Smooth muscle cell (in vitro differentiated cells): ENCODE measurements at regions not wholly inside any gene's neighbourhood (a gene's known extent, or its start where the extent isn't known, plus 50 kb on each side); places are given as distances from the start of the nearest gene placed in this dataset.

ENCODE experiments used
- DNase-seq: peaks from one replicate; lab custom pipeline; 2025; ENCODE audit not compliant: unreplicated experiment; lab: John Stamatoyannopoulos, UW
- H2AFZ ChIP-seq: fragments of 200-600 bp; sonication (generic); 2 replicates; pipeline ENCODE4 v1.6.0; 2016; ENCODE audit warnings: antibody characterized with exemption, low read depth, mild to moderate bottlenecking
- H3F3A ChIP-seq: fragments of 200-600 bp; sonication (generic); 2 replicates; pipeline ENCODE4 v1.6.0; 2017; ENCODE audit warnings: antibody characterized with exemption, low read depth
- H3K27ac ChIP-seq: fragments of 200-600 bp; sonication (generic); 2 replicates; pipeline ENCODE4 v1.5.1; 2016; ENCODE audit warnings: low read depth, mild to moderate bottlenecking
- H3K27me3 ChIP-seq: fragments of 200-600 bp; sonication (generic); 2 replicates; pipeline ENCODE4 v1.6.1; 2016; ENCODE audit warnings: low read depth, mild to moderate bottlenecking
- H3K36me3 ChIP-seq: fragments of 200-600 bp; sonication (generic); 2 replicates; pipeline ENCODE4 v1.5.1; 2016; ENCODE audit warnings: low read depth
- H3K4me1 ChIP-seq: fragments of 200-600 bp; sonication (generic); 2 replicates; pipeline ENCODE4 v1.5.1; 2016; ENCODE audit warnings: low read depth
- H3K4me2 ChIP-seq: fragments of 200-600 bp; sonication (generic); 2 replicates; pipeline ENCODE4 v1.6.0; 2016; ENCODE audit warnings: mild to moderate bottlenecking
- H3K4me3 ChIP-seq: fragments of 200-600 bp; sonication (generic); 2 replicates; pipeline ENCODE4 v1.5.1; 2016; ENCODE audit warnings: mild to moderate bottlenecking
- H3K79me2 ChIP-seq: fragments of 200-600 bp; sonication (generic); 2 replicates; pipeline ENCODE4 v1.6.0; 2016; ENCODE audit warnings: low read depth, mild to moderate bottlenecking
- H3K9ac ChIP-seq: fragments of 200-600 bp; sonication (generic); 2 replicates; pipeline ENCODE4 v1.6.0; 2016; ENCODE audit warnings: low read depth
- H3K9me3 ChIP-seq: fragments of 200-600 bp; sonication (generic); replicated peaks from 2 replicates; pipeline ENCODE4 v1.5.1; 2016; ENCODE audit warnings: low read depth
- H4K20me1 ChIP-seq: fragments of 200-600 bp; sonication (generic); 2 replicates; pipeline ENCODE4 v1.6.0; 2016; ENCODE audit warnings: low read depth
- CTCF ChIP-seq: fragments of 200-600 bp; sonication (generic); IDR thresholded peaks from 2 replicates; pipeline ENCODE4 v1.5.1; 2017; ENCODE audit warnings: borderline replicate concordance, mild to moderate bottlenecking, antibody characterized with exemption; ENCODE audit not compliant: insufficient read depth, poor library complexity, severe bottlenecking
- WGBS: methylation state at CpG from one replicate; pipeline ENCODE4 v1.1.7; 2016; ENCODE audit warnings: low lambda C conversion rate; 5-methylcytosine and 5-hydroxymethylcytosine counted together

DNA sequence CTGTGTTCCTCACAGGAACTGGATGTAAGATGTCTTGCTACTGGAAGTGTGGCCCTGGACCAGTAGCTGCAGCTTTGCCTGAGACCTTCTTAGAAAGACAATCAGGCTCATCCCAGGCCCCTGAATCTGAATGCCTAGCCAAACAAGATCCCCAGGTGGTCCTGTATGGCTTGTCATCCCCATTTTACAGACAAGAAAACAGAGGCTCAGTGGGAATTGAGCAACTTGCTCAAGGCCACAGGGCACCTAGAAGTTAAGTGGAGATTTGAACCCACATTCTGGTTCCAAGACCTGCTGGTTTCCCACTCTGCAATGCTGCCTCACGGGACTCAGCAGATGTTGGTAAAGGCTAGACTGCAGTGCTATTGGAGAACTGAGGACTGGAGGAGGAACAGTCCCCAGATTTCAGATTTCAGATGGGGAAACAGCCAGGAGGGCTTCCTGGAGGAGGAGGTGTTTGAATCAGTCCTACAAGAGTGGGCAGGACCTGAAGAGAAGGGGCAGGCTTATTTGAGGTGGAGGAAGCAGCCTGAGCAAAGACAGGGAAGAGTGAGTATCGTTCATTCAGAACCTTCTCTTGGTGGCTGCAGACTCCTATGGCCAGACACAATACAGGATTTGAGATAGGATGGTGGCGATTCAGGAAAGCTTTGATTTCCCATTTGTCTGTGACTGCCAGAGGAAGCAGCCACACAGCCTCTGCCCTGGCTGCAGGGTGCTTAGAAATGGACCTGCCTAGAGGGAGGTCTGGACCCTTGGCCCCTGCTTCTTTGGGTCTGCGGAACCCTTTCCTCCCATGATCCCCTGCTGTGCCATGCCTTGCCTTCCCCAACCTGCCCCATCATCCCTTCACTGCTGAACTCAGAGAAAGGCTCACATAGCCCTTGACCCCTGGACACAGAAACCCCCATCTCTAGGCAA, 233.4 kb upstream of the NLRP1 start:
- no peak overlapping the region for H3K9ac ChIP-seq
- H3F3A ChIP-seq = no peaks in the 10 kb centered on the region
- H3K27me3 ChIP-seq = no peaks in the 10 kb centered on the region
- H3K4me2 ChIP-seq = no peak overlapping the region
- no peak for TF ChIP-seq CTCF
- WGBS = 86% methylated on average over 4 of the region's 4 CpGs
- no peaks in the 10 kb centered on the region for H3K36me3 ChIP-seq
- H3K4me3 ChIP-seq = no peak overlapping the region
- no peaks in the 10 kb centered on the region for H3K79me2 ChIP-seq
- no peak overlapping the region for H2AFZ ChIP-seq
- no peak overlapping the region for H3K27ac ChIP-seq
- no peaks in the 10 kb centered on the region for H4K20me1 ChIP-seq
- no peak for DNase-seq
- no peaks in the 10 kb centered on the region for H3K4me1 ChIP-seq
- no peaks in the 10 kb centered on the region for H3K9me3 ChIP-seq

GRCh38 chr17:5819396-5819795, 235.1 kb upstream of the NLRP1 start:
- H3K9me3 ChIP-seq = no peaks in the 10 kb centered on the region
- H2AFZ ChIP-seq = no peak overlapping the region
- H3K4me1 ChIP-seq = no peaks in the 10 kb centered on the region
- no peaks in the 10 kb centered on the region for H3K36me3 ChIP-seq
- H3K27ac ChIP-seq = no peak overlapping the region
- 58% methylated on average over 2 of the region's 2 CpGs for WGBS
- H3K4me2 ChIP-seq = no peak overlapping the region
- H3K27me3 ChIP-seq = no peaks in the 10 kb centered on the region
- H3K4me3 ChIP-seq = no peak overlapping the region
- TF ChIP-seq CTCF = no peak
- H3K79me2 ChIP-seq = no peaks in the 10 kb centered on the region
- H4K20me1 ChIP-seq = no peaks in the 10 kb centered on the region
- DNase-seq = no peak
- H3F3A ChIP-seq = no peaks in the 10 kb centered on the region
- no peak overlapping the region for H3K9ac ChIP-seq

- H3F3A ChIP-seq = no peaks in the 10 kb centered on the region
- no peaks in the 10 kb centered on the region for H3K9me3 ChIP-seq
- no peak for DNase-seq
- no peaks in the 10 kb centered on the region for H3K4me1 ChIP-seq
- no peaks in the 10 kb centered on the region for H3K36me3 ChIP-seq
- H3K27me3 ChIP-seq = no peaks in the 10 kb centered on the region
- H3K79me2 ChIP-seq = no peaks in the 10 kb centered on the region
- no peak for TF ChIP-seq CTCF
- no peak overlapping the region for H3K9ac ChIP-seq
- no peaks in the 10 kb centered on the region for H4K20me1 ChIP-seq
- WGBS = 79% methylated on average over 12 of the region's 13 CpGs
- no peak overlapping the region for H3K4me2 ChIP-seq
- H3K27ac ChIP-seq = no peak overlapping the region
- no peak overlapping the region for H3K4me3 ChIP-seq
- no peak overlapping the region for H2AFZ ChIP-seq
Measured at GRCh38 chr17:5819921-5820685, 235.8 kb upstream of the NLRP1 start.
